ENCODE measurements at regions not wholly inside any gene's neighbourhood (a gene's known extent, or its start where the extent isn't known, plus 50 kb on each side); places are given as distances from the start of the nearest gene placed in this dataset.

DNA sequence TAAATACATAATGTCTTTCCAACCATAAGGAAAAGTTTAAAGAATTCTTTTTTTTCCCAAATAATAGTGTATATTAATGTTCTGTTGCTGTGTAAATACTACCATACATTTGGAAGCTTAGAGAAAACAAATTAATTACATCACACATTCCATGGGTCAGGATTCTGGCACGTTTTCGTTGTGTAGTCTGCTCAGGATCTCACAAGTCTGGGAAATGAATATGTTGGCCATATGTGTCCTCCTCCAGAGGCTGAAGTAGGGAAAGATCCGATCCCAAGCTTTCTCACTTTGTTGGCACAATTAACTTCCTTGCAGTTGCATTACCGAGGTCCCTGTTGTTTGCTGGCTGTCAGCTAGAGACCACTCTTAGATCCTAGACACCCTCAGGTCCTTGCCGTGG is 83.9 kb downstream of the RPRM start:
- TF ChIP-seq, protein P1, sequence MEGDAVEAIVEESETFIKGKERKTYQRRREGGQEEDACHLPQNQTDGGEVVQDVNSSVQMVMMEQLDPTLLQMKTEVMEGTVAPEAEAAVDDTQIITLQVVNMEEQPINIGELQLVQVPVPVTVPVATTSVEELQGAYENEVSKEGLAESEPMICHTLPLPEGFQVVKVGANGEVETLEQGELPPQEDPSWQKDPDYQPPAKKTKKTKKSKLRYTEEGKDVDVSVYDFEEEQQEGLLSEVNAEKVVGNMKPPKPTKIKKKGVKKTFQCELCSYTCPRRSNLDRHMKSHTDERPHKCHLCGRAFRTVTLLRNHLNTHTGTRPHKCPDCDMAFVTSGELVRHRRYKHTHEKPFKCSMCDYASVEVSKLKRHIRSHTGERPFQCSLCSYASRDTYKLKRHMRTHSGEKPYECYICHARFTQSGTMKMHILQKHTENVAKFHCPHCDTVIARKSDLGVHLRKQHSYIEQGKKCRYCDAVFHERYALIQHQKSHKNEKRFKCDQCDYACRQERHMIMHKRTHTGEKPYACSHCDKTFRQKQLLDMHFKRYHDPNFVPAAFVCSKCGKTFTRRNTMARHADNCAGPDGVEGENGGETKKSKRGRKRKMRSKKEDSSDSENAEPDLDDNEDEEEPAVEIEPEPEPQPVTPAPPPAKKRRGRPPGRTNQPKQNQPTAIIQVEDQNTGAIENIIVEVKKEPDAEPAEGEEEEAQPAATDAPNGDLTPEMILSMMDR (conservative IDR thresholded peaks at IDR 0.05): no peak
- TF ChIP-seq ZFX (IDR thresholded peaks at IDR 0.05): no peak
- H3K27ac ChIP-seq: no peak overlapping the region

DNA sequence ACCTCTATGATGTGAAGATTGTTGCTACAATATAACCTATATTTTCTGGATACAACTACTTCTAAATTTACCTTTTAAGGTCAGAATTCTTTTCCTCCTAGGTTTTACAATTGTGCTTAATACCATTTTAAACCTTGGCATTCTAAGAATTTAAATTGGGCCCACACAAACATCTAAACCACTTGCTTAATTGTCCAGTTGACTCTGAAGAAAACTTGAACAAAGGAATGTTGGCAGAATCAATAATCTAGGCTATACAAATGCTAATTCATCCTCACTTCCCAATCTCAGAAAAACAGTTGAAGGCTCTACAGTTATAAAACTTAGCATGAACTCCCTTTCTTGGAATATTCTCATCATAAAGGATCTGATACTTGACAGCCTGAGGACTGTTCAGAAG is 84.3 kb downstream of the RPRM start:
- TF ChIP-seq, protein P1 (conservative IDR thresholded peaks at IDR 0.05): no peak
- no peak for TF ChIP-seq ZFX (IDR thresholded peaks at IDR 0.05)
- no peak overlapping the region for H3K27ac ChIP-seq

DNA sequence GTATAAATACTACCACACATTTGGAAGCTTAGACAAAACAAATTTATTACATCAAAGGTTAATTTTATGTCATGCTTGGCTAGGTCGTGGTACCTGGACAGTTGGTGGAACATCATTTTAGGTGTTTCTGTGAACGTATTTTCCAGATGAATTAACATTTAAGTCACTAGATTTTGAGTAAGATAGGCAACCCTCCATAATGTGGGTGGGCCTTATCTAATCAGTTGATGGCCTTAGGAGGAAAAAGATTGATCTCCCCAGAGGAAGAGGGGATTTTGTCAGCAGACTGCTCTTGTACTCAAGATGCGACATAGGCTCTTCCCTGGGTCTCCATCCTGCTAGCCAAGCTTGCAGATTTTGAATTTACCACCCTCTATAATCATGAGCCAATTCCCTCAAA is 85.0 kb downstream of the RPRM start:
- H3K27ac ChIP-seq: no peak overlapping the region
- TF ChIP-seq, protein P1 (conservative IDR thresholded peaks at IDR 0.05): no peak
- TF ChIP-seq ZFX (IDR thresholded peaks at IDR 0.05): no peak

DNA sequence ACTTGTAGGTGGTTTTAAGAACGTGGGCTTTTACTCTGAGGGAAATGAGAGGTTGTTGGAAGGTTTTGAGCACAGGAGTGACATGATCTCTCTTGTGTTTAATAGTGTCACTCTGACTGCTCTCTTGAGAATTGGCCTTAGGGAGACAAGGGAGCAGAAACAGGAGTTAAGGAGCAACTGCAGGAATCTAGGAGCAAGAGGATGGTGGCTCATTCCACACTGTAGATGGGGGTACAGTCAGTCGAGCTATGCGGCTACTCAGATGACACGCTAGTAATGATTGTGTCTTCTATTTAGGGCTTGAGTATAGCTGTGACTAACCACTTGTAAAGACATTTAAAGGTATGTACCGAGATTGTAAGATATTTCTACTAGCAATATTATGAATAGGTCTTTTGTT is 87.4 kb downstream of the RPRM start:
- TF ChIP-seq, protein P1 (conservative IDR thresholded peaks at IDR 0.05): no peak
- TF ChIP-seq ZFX (IDR thresholded peaks at IDR 0.05): no peak
- no peak overlapping the region for H3K27ac ChIP-seq

DNA sequence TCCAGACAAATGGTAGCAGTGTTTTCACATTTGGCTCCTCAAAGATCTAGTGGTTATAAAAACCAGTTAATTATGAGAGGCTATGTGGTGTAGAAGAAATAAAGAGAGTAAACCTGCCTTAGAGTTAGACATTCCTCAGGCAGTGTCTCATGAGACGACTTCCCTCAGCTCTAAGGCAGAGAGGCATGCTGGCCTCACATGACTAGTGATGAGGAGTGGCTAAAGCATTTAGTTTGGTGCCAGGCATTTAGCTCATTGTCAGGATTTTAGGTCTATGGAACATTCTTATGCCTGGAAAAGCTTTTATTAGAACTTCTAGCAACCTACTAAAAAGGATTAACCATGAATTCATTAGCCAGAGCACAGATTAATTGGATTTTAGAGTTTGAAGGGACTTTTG is 90.3 kb downstream of the RPRM start:
- TF ChIP-seq, protein P1 (conservative IDR thresholded peaks at IDR 0.05): no peak
- TF ChIP-seq ZFX (IDR thresholded peaks at IDR 0.05): no peak
- no peak overlapping the region for H3K27ac ChIP-seq

DNA sequence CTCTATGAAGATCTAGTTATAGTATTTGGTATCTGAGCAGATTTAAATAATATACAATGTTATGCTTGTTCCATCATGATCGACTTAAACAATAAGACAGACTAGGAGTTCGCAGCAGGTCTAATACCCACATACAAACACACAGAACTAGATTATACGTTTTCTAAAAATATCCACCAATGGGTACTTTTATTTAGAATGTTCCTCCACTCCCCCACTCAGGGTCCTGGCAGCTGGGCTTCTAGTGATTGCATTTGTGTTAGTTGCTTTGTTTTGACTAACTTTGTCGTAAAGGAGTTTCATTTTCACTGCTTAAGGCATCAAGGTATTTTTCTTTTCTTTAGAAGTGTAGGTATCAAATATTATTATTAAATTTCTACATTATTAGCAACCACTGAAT is 91.4 kb downstream of the RPRM start:
- H3K27ac ChIP-seq: no peak overlapping the region
- TF ChIP-seq, protein P1 (conservative IDR thresholded peaks at IDR 0.05): no peak
- TF ChIP-seq ZFX (IDR thresholded peaks at IDR 0.05): no peak

DNA sequence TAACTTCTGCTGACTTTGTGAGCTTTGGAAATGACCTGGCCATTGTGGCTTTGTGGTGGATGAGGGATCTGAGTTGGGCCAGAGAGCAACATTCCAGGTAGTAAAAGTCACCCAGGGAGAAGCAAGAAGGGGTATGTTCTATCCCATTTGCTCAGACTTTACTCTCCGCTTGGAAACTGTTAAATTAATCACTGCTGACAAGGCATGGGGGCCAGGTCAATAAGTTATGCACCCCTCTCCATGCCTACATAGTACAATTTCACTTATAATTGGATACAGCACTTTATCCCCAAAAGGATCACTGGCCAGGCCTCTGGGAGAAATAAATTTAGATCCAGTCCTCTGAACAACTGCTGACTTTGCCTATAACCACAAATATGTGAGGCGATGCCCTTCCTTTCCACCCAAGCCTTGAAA is 92.1 kb downstream of the RPRM start:
- H3K27ac ChIP-seq: no peak overlapping the region
- TF ChIP-seq ZFX (IDR thresholded peaks at IDR 0.05): no peak
- TF ChIP-seq, protein P1 (conservative IDR thresholded peaks at IDR 0.05): no peak
